ENCODE measurements at regions not wholly inside any gene's neighbourhood (a gene's known extent, or its start where the extent isn't known, plus 50 kb on each side); places are given as distances from the start of the nearest gene placed in this dataset.

GRCh38 chr20:39874049-39874893, 814.8 kb downstream of the MAFB start:
- DNase-seq (ENCODE audit: low spot score) = peak; percentile 62

- no peak for DNase-seq (ENCODE audit: low spot score)
Observed at GRCh38 chr20:39873286-39873685, 815.8 kb downstream of the MAFB start.

GRCh38 chr20:39871013-39871412, 818.0 kb downstream of the MAFB start:
- DNase-seq (ENCODE audit: low spot score) = no peak

DNA sequence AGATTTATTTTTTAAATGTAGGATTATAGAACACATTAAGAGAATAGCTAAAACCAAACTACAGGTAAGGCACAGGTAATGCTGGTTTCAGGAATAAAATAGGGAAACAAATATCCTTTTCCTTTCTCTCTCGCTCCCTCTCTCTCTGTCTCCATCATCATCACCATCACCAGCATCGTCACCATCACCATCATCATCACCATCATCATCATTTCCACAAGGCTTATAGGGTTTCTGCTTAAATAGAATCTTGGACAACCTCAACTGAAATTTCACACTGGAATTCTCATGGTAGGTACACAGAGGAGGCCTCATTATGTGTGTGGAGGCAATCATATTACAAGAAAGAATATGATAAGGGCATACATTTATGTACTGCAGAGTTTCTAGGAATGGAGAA, 823.6 kb downstream of the MAFB start:
- no peak for DNase-seq (ENCODE audit: low spot score)

DNA sequence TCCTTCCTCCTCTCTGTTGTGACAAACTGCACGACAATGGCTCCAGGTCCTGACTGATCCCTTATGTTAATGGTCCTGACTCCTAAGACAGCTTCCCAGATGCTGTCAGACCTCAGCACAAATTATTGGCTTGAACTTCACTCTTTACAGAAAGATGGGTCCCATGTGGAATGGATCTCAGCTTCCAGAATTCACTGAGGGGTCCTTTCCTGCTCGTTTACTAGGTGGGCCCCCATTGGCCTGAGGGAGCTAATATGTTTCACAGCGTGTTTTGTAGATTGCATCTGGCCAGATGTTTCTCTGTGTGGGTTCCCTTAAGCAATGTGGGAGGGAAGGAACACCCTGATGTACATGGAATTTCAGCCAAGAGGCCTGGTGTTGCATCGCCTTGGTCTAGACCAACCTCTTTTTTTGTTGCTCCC, 826.6 kb downstream of the MAFB start:
- DNase-seq (ENCODE audit: low spot score) = no peak

GRCh38 chr20:39861381-39861780, 827.7 kb downstream of the MAFB start:
- DNase-seq (ENCODE audit: low spot score) = no peak

- DNase-seq (ENCODE audit: low spot score) = no peak
Observed at GRCh38 chr20:39857835-39858234, 831.2 kb downstream of the MAFB start.

- no peak for DNase-seq (ENCODE audit: low spot score)
Observed at GRCh38 chr20:39857187-39857586, 831.8 kb downstream of the MAFB start.

DNA sequence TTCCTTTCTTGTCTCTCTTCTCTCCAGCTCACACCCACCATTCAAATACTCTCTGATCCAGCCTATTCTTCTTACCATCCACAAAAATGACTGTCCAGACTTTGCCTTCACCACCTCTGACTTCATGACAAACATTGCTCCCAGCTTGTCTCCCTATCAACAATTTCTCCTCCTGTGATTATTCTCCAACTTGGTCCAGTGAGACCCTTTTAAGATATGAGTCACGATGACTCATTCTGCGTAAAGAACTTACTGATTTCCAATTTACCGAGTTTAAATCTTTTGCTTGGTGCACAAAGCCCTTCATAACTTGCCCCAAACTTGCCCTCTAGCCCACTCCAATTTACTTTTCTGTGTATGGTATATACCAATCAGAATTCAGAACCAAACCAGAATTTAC, 833.2 kb downstream of the MAFB start:
- no peak for DNase-seq (ENCODE audit: low spot score)

- DNase-seq (ENCODE audit: low spot score) = no peak
Observed at GRCh38 chr20:39855056-39855455, 834.0 kb downstream of the MAFB start.

- no peak for DNase-seq (ENCODE audit: low spot score)
Observed at GRCh38 chr20:39853636-39854035, 835.4 kb downstream of the MAFB start.

DNA sequence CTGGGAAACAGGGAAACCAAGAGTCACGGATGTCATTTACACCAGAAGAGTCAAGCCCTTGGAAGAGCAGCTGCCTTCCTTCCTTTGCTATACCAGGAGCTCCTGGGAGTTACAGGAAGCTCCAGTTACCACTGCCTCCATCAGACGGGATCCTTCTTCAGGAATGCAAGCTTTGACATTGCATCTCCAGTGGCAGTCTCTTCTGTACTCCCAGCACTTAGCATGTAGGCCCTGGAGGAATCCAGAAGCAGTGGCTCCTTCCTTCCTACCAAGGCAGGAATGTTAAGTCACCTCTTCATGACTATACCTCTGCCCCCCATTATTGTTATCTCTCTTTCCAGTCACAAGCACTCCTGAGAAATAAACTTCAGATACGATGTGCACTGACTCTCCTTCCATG, 836.0 kb downstream of the MAFB start:
- no peak for DNase-seq (ENCODE audit: low spot score)

DNA sequence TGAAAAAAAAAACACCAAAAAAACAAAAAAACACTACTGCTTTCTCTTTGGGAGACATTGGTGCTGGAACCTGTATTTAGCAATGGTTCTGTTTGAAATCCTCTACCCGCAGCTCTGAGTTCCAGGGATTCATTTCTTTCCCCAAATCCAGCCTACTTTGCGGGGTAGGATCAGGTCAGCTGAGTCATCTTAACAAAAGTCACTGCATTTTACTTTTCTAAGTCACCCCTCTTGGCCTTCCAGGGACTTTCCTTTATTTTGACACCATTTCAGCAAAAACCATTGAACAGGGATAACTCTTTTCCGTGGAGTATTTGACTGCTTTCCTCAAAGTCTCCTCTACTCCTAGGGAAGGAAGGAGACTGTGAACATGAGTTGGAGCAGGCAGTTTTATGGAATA, 837.6 kb downstream of the MAFB start:
- DNase-seq (ENCODE audit: low spot score) = no peak

GRCh38 chr20:39850821-39851330, 838.2 kb downstream of the MAFB start:
- no peak for DNase-seq (ENCODE audit: low spot score)

- no peak for DNase-seq (ENCODE audit: low spot score)
Observed at GRCh38 chr20:39850246-39850645, 838.8 kb downstream of the MAFB start.

DNA sequence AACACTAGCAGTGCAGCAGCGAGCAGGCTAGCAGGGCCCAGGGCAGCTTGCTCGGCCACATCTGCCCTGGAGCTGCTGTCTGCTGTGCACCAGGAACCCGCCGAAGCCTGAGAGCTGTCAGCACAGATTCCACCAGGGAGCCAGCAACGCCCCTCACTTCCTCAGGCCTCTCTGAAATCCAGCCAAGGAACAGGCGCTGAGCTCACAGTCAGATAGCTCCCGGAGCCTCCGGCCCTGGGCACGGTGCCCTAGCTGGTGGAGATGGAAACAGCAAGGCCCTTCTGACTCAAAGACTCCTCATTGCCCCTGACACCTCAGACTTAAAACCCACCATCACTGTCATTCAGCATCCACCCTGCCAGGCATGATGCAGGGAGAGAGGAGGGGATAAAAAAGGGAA, 839.4 kb downstream of the MAFB start:
- DNase-seq (ENCODE audit: low spot score) = no peak

DNA sequence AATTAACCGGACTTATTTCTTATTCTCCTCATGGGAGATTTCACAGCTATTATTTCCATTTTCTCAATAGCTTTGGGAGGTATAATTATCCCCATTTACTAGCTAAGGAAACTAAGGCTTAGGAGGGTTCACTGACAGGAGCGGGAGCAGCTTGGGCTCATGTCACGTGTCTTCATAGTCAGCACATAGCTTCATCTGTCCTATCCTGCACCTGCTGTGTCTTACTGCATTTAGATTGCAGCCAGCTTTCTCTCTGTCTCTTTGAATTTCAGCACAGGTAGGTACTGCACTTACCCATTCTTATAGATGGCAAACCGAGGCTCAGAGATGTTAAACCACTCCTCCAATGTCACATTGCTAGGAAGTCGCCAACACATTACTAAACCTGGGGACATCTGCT, 839.9 kb downstream of the MAFB start:
- no peak for DNase-seq (ENCODE audit: low spot score)

DNA sequence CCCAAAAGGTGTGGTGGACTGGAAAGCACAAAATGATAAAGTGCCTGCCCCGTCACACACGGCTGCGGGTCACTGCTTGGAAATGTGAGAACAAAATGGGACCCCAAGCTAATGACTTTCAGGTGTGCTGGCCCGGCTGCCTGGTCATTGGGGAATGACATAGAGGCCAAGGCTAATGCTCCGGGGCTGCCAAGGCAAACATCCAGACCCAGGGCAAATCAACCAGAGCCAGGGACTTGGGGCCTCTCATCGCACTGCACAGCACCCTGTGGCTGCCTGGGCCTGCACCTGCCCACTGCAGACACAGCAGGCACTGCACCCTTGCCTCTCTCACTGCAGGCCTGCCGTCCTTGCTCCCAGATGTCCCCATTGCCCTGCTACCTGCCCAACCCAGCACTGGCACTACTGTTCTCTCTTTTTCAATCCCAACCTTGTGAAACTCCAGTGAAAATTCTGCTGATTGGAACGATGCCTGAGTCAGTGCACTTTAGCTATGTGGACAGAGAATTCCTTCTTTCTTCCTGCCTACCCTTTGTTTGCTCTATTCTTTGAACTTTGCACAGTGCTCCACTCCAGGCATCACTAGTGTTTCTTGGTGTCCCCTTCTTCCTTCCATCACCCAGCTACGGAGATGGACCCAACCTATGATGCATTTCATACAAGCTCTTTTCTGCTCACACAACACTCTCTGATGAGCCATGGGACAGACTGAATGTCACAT, 849.5 kb downstream of the MAFB start:
- DNase-seq (ENCODE audit: low spot score) = no peak

- no peak for DNase-seq (ENCODE audit: low spot score)
Observed at GRCh38 chr20:39837561-39837960, 851.5 kb downstream of the MAFB start.

DNA sequence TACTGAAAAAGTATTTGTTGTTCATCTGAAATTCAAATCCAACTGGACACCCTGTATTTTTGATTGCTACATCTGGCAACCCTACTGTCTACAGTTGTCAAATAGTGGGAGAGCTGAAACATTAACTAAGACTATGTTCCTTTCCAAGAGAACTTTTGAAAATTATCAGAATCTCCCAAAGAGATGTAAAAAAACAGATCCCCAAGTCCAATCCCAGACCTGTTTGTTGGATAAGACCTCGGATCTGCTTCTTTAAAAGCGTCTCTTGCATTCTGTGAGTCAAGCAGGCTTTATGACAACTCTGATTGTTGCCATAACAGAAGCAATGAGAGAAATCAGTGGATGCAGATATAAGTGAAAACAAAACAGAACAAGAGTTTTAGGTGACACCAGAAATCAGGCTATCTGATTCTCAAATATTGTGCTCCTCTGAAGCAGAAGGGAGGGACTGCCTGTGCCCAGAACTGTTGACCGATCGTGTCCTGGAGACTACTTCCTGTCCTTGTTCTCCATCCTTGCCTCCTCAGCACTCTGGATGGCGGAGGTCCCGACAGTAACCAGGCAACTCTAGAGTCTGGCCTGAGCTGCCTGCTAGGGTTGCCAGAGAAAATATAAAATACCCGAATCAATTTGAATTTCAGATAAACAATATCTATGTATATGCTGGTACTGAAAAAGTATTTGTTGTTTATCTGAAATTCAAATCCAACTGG, 853.8 kb downstream of the MAFB start:
- no peak for DNase-seq (ENCODE audit: low spot score)

DNA sequence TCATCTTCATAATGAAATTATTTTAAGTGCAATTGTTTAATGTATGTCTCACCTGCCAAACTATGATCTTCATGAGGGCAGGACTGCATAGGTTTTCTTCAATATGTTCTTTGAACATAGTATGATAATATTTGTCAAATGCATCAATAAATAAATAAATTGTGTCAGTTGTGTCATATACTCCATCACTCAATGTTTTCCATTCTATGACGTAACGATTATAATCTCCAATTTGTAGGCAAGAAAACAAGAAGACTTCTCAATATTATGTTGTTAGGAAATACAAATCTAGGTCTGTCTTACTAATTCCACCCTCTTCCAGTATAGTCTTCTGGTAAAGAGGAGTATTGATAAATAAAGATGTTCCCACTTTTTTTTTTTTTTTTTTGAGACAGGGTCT, 858.1 kb downstream of the MAFB start:
- DNase-seq (ENCODE audit: low spot score) = no peak

DNA sequence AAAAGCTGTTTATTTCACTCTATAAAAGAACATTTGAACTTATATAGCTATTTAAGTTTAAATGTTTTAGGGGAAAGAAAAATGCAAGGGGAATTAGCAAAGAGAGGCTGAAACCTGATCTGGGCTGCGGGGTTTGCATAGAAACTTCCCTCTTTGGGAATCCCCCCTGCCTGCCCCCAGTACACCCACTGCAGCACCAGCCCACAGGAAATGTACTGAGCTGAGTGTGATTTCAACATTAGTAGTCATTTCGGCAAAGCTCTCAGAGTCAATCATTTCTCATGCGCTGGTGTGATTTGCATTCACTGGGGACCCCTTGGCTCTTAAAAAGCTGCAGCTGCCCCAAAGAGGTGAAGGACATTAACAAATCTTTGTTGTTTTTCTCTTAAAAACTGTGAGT, 859.4 kb downstream of the MAFB start:
- DNase-seq (ENCODE audit: low spot score) = peak; percentile 25

DNA sequence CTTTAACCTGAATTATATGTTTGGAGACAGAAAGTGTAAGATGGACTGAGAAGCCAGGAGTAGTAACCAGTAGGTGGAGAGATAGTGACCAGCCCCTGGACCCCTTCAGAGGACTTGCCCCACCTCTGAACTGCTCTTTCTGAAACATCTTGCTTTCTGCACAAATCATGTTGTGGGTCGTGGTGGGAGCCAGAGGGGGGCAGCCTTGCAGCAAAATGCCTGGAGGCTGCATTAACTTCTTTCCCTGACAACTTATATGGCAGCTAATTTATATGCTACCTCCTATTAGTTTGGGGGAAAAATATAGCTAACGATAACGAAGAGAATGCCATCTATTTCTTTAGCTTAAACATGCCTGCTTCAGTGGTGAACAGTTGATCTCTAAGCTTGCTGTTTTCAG, 859.8 kb downstream of the MAFB start:
- no peak for DNase-seq (ENCODE audit: low spot score)

All from activated CD4-positive, alpha-beta T cell treated with anti-CD3 and anti-CD28 coated beads, Interleukin-2, Interleukin-4, amounts not matched to agents 100 ng/mL and 50 ng/mL, durations not matched to agents 16 hours and 8 hours (primary cell).